Ovary (tissue), 3 donors: ENCODE measurements at regions not wholly inside any gene's neighbourhood (a gene's known extent, or its start where the extent isn't known, plus 50 kb on each side); places are given as distances from the start of the nearest gene placed in this dataset.

ENCODE experiments used
- CTCF ChIP-seq, 3 donors: fragments of 450-650 bp in 2 of 3; fragments of 200-600 bp in 1 of 3; IDR thresholded peaks; one replicate each; pipeline versions ENCODE4 v1.5.1 to v1.8.0; 2016 to 2022; ENCODE audit warnings: antibody characterized with exemption in 3 of 3, mild to moderate bottlenecking in 1 of 3
- EP300 ChIP-seq: sonication (generic); formaldehyde crosslinking; IDR thresholded peaks from one replicate; pipeline ENCODE4 v1.6.1; 2017; ENCODE audit warnings: antibody characterized with exemption
- POLR2A ChIP-seq: fragments of 450-650 bp; IDR thresholded peaks from one replicate; pipeline ENCODE4 v1.6.1; 2017; ENCODE audit warnings: antibody characterized with exemption, mild to moderate bottlenecking, moderate library complexity
- donor health status: DM: no; HTN: no; CAD: no.

- TF ChIP-seq CTCF (IDR thresholded peaks at IDR 0.05) (no peak), POLR2A (no peak), EP300 (no peak)
These were observed 214.1 kb upstream of the GEMIN8 start for GRCh38 chrX:14243823-14244222.
